Neuronal stem cell (in vitro differentiated cells): ENCODE measurements at regions not wholly inside any gene's neighbourhood (a gene's known extent, or its start where the extent isn't known, plus 50 kb on each side); places are given as distances from the start of the nearest gene placed in this dataset.

ENCODE experiments used
- DNase-seq: peaks from one replicate; pipeline ENCODE4 v3.0.0-alpha.2; 2013; ENCODE audit warnings: low spot score
- H2AFZ ChIP-seq: one replicate; pipeline ENCODE4 v1.6.1; 2013; ENCODE audit warnings: mild to moderate bottlenecking, low read length, inconsistent platforms
- H2AK5ac ChIP-seq: 2 replicates; pipeline ENCODE4 v1.6.1; 2013; ENCODE audit warnings: low read depth, mild to moderate bottlenecking, inconsistent platforms, low read length, moderate library complexity, mixed read lengths
- H2BK120ac ChIP-seq: 2 replicates; pipeline ENCODE4 v1.6.1; 2013; ENCODE audit warnings: low read depth, mild to moderate bottlenecking, inconsistent platforms, low read length, moderate library complexity, mixed read lengths
- H2BK12ac ChIP-seq: one replicate; pipeline ENCODE4 v1.6.1; 2013; ENCODE audit warnings: low read length, inconsistent platforms
- H2BK15ac ChIP-seq: 2 replicates; pipeline ENCODE4 v1.6.1; 2013; ENCODE audit warnings: mild to moderate bottlenecking, low read length, inconsistent platforms, mixed read lengths
- H2BK5ac ChIP-seq: one replicate; pipeline ENCODE4 v1.6.1; 2013; ENCODE audit warnings: inconsistent platforms, mild to moderate bottlenecking, low read length, moderate library complexity
- H3K14ac ChIP-seq: one replicate; pipeline ENCODE4 v1.6.1; 2013; ENCODE audit warnings: low read length, inconsistent platforms
- H3K18ac ChIP-seq: 2 replicates; pipeline ENCODE4 v1.6.1; 2013; ENCODE audit warnings: low read length, inconsistent platforms
- H3K23ac ChIP-seq: 2 replicates; pipeline ENCODE4 v1.6.1; 2013; ENCODE audit warnings: low read depth, mild to moderate bottlenecking, mixed read lengths, low read length, inconsistent platforms; ENCODE audit not compliant: poor library complexity
- H3K27ac ChIP-seq: replicated peaks from 3 replicates; pipeline ENCODE4 v1.5.1; 2013; ENCODE audit warnings: low read length, inconsistent platforms
- H3K27me3 ChIP-seq, 3 experiments: 2 replicates each; pipeline ENCODE4 v1.6.1; 2013; ENCODE audit warnings: low read length in 3 of 3, mild to moderate bottlenecking in 2 of 3, inconsistent platforms in 1 of 3, low read depth in 1 of 3, mixed read lengths in 1 of 3, moderate library complexity in 1 of 3; ENCODE audit not compliant: control insufficient read depth in 3 of 3, insufficient read depth in 3 of 3
- H3K36me3 ChIP-seq, 2 donors: replicated peaks in 1 of 2; 2 replicates each; pipeline ENCODE4 v1.6.1; 2013; ENCODE audit warnings: low read length in 2 of 2; ENCODE audit not compliant: control insufficient read depth in 2 of 2, insufficient read depth in 2 of 2
- H3K4ac ChIP-seq: 2 replicates; pipeline ENCODE4 v1.6.1; 2013; ENCODE audit warnings: inconsistent platforms, mild to moderate bottlenecking, low read length, moderate library complexity
- H3K4me1 ChIP-seq, 2 donors: 1 replicate in 1 of 2; 2 replicates in 1 of 2; pipeline ENCODE4 v1.6.1; 2013; ENCODE audit warnings: low read length in 2 of 2, low read depth in 1 of 2; ENCODE audit not compliant: control insufficient read depth in 2 of 2, insufficient read depth in 1 of 2
- H3K4me2 ChIP-seq: one replicate; pipeline ENCODE4 v1.6.1; 2013; ENCODE audit warnings: mild to moderate bottlenecking, low read length, inconsistent platforms; ENCODE audit not compliant: insufficient read depth, poor library complexity, severe bottlenecking
- H3K4me3 ChIP-seq, 2 donors: 2 replicates each; pipeline ENCODE4 v1.5.1; 2013; ENCODE audit warnings: low read length in 2 of 2, mild to moderate bottlenecking in 2 of 2, inconsistent platforms in 1 of 2, moderate library complexity in 1 of 2
- H3K79me1 ChIP-seq: one replicate; pipeline ENCODE4 v1.6.1; 2013; ENCODE audit warnings: low read depth, mild to moderate bottlenecking, inconsistent platforms, low read length, moderate library complexity
- H3K9ac ChIP-seq: one replicate; pipeline ENCODE4 v1.6.1; 2013; ENCODE audit warnings: mild to moderate bottlenecking, low read depth, low read length, inconsistent platforms; ENCODE audit not compliant: poor library complexity
- H3K9me3 ChIP-seq, 2 donors: replicated peaks in 1 of 2; 2 replicates each; pipeline versions ENCODE3 to v1.6.1; 2013; ENCODE audit warnings: low read length in 2 of 2, mild to moderate bottlenecking in 2 of 2, inconsistent platforms in 1 of 2, low read depth in 1 of 2, mixed read lengths in 1 of 2, moderate library complexity in 1 of 2; ENCODE audit not compliant: control insufficient read depth in 2 of 2, insufficient read depth in 1 of 2
- H4K8ac ChIP-seq: one replicate; pipeline ENCODE4 v1.6.1; 2013; ENCODE audit warnings: low read depth, mild to moderate bottlenecking, inconsistent platforms, low read length, moderate library complexity
- H4K91ac ChIP-seq: one replicate; pipeline ENCODE4 v1.6.1; 2013; ENCODE audit warnings: low read length, low read depth, mild to moderate bottlenecking, inconsistent platforms; ENCODE audit not compliant: poor library complexity
- WGBS, 2 donors: extraction: QIAGEN DNeasy Blood & Tissue Kit; methylation state at CpG; one replicate each; pipeline ENCODE4 v1.1.7; 2013; ENCODE audit warnings: missing lambda C conversion rate in 2 of 2, mixed read lengths in 1 of 2; ENCODE audit not compliant: insufficient read length in 2 of 2, insufficient replicate concordance in 1 of 2; ENCODE audit errors: extremely low coverage in 2 of 2; 5-methylcytosine and 5-hydroxymethylcytosine counted together

DNA sequence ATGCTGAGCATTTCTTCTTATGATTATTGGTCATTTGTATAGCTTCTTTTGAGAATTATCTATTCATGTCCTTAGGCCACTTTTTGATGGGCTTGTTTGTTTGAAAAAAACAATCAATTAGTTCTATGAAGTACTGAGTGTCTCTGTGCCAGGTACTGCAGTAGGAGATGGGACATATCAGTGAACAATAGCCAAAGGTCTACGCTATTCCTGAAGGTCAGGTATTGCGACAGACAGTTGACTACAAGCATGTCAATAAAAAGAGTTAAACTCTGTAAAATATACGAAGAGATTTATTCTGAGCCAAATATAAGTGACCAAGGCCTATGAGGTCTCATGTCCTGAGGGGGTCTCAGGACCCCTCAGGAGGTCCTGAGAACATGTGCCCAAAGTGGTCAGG is 122.1 kb upstream of the NFE2L3 start:
- Histone ChIP-seq H4K8ac (no peak overlapping the region), H3K4me2 (no peak overlapping the region), H2BK12ac (no peak overlapping the region), H3K4me1 (no peaks in the 10 kb centered on the region), H3K14ac (no peak overlapping the region), H2BK15ac (no peak overlapping the region), H2AFZ (no peak overlapping the region), H3K36me3 (no peaks in the 10 kb centered on the region), H2BK120ac (no peak overlapping the region), H3K4me3 (no peak overlapping the region), H3K9ac (no peak overlapping the region), H3K79me1 (no peaks in the 10 kb centered on the region), H3K27me3 (peaks cover 0 to 7% (median 0%) of the 10 kb centered on the region in 3 experiments), H2BK5ac (no peak overlapping the region), H3K18ac (no peak overlapping the region), H3K27ac (no peak overlapping the region), H3K23ac (no peak overlapping the region), H3K9me3 (no peaks in the 10 kb centered on the region), H3K4ac (no peak overlapping the region), H4K91ac (no peak overlapping the region), H2AK5ac (no peak overlapping the region)
- DNase-seq = no peak
- no CpG with 5 or more reads among the region's 3 CpGs for WGBS, 2 donors

GRCh38 chr7:26034391-26034790 is 117.6 kb upstream of the NFE2L3 start:
- Histone ChIP-seq H3K14ac (no peak overlapping the region), H2BK120ac (no peak overlapping the region), H3K18ac (no peak overlapping the region), H2AK5ac (no peak overlapping the region), H2AFZ (no peak overlapping the region), H3K4me3 (no peak overlapping the region), H3K27me3 (peaks cover 0 to 7% (median 0%) of the 10 kb centered on the region in 3 experiments), H3K27ac (no peak overlapping the region), H4K8ac (no peak overlapping the region), H3K4ac (no peak overlapping the region), H2BK5ac (no peak overlapping the region), H3K9ac (no peak overlapping the region), H2BK15ac (no peak overlapping the region), H3K23ac (no peak overlapping the region), H3K36me3 (no peaks in the 10 kb centered on the region), H3K79me1 (no peaks in the 10 kb centered on the region), H3K4me1 (peaks cover 0 to 3% of the 10 kb centered on the region in 2 donors), H3K4me2 (no peak overlapping the region), H4K91ac (no peak overlapping the region), H3K9me3 (no peaks in the 10 kb centered on the region), H2BK12ac (no peak overlapping the region)
- WGBS, 2 donors = no CpG with 5 or more reads among the region's 3 CpGs
- no peak for DNase-seq

GRCh38 chr7:26035552-26035951 is 116.4 kb upstream of the NFE2L3 start:
- Histone ChIP-seq H3K9ac (no peak overlapping the region), H3K36me3 (no peaks in the 10 kb centered on the region), H3K18ac (peak overlapping the region; percentile 41), H3K27ac (no peak overlapping the region), H4K8ac (no peak overlapping the region), H3K4ac (no peak overlapping the region), H3K27me3 (peaks cover 0 to 11% (median 0%) of the 10 kb centered on the region in 3 experiments), H3K4me3 (no peak overlapping the region), H3K4me2 (no peak overlapping the region), H4K91ac (no peak overlapping the region), H2AK5ac (no peak overlapping the region), H3K14ac (no peak overlapping the region), H2BK120ac (no peak overlapping the region), H2BK5ac (no peak overlapping the region), H3K79me1 (no peaks in the 10 kb centered on the region), H2AFZ (no peak overlapping the region), H3K4me1 (peaks cover 0 to 3% of the 10 kb centered on the region in 2 donors), H3K9me3 (no peaks in the 10 kb centered on the region), H2BK15ac (no peak overlapping the region), H3K23ac (no peak overlapping the region), H2BK12ac (no peak overlapping the region)
- DNase-seq = no peak

- Histone ChIP-seq H3K18ac (no peak overlapping the region), H3K4me1 (peaks cover 0 to 3% of the 10 kb centered on the region in 2 donors), H2BK12ac (no peak overlapping the region), H4K91ac (no peak overlapping the region), H4K8ac (no peak overlapping the region), H3K79me1 (no peaks in the 10 kb centered on the region), H3K23ac (no peak overlapping the region), H2AFZ (no peak overlapping the region), H3K27ac (no peak overlapping the region), H3K9ac (no peak overlapping the region), H3K4me3 (no peak overlapping the region), H3K4ac (no peak overlapping the region), H2BK5ac (no peak overlapping the region), H3K9me3 (no peaks in the 10 kb centered on the region), H3K4me2 (no peak overlapping the region), H2AK5ac (no peak overlapping the region), H2BK120ac (no peak overlapping the region), H3K14ac (no peak overlapping the region), H2BK15ac (no peak overlapping the region), H3K27me3 (peaks cover 0 to 7% (median 0%) of the 10 kb centered on the region in 3 experiments), H3K36me3 (no peaks in the 10 kb centered on the region)
- no peak for DNase-seq
- WGBS, 2 donors = no CpG with 5 or more reads among the region's 1 CpG
These were observed 115.9 kb upstream of the NFE2L3 start for GRCh38 chr7:26036092-26036491.
